HL-60 (cell line): ENCODE measurements at regions not wholly inside any gene's neighbourhood (a gene's known extent, or its start where the extent isn't known, plus 50 kb on each side); places are given as distances from the start of the nearest gene placed in this dataset.

ENCODE experiments used
- DNase-seq, 2 experiments: peaks; one replicate each; pipeline ENCODE4 v3.0.0-alpha.2; 2010 to 2020; ENCODE audit warnings: low read depth in 1 of 2, low spot score in 1 of 2
- H3K27ac ChIP-seq: fragments of 250-450 bp; sonication (Bioruptor Pico); replicated peaks from 2 replicates; pipeline ENCODE4 v1.5.1; 2020; ENCODE audit warnings: mild to moderate bottlenecking, moderate library complexity
- H3K27me3 ChIP-seq: fragments of 250-450 bp; sonication (Bioruptor Pico); 2 replicates; pipeline ENCODE4 v1.5.1; 2021; ENCODE audit warnings: mild to moderate bottlenecking, moderate library complexity; ENCODE audit not compliant: insufficient read depth, poor library complexity, severe bottlenecking
- H3K4me3 ChIP-seq: replicated peaks from 2 replicates; pipeline ENCODE4 v1.5.1; 2011; ENCODE audit warnings: mild to moderate bottlenecking, control low read depth, low read length; ENCODE audit not compliant: insufficient read depth
- CTCF ChIP-seq: IDR thresholded peaks from one replicate; pipeline ENCODE4 v1.5.1; 2011; ENCODE audit warnings: low read length, control low read depth, inconsistent platforms; ENCODE audit not compliant: insufficient read depth
- GABPA ChIP-seq: IDR thresholded peaks from 2 replicates; pipeline ENCODE4 v1.6.1; 2012; ENCODE audit warnings: low read depth
- POLR2AphosphoS5 ChIP-seq: IDR thresholded peaks from 2 replicates; pipeline ENCODE4 v1.6.1; 2012; ENCODE audit warnings: low read depth
- REST ChIP-seq: IDR thresholded peaks from 2 replicates; pipeline ENCODE4 v1.6.1; 2012; ENCODE audit warnings: low read depth; ENCODE audit not compliant: insufficient replicate concordance
- SPI1 ChIP-seq: IDR thresholded peaks from 2 replicates; pipeline ENCODE4 v1.6.1; 2012; ENCODE audit warnings: low read depth, mild to moderate bottlenecking, borderline replicate concordance

GRCh38 chr4:34851411-34851810 lies 1392.9 kb downstream of the ARAP2 start:
- no peak for DNase-seq
- TF ChIP-seq POLR2AphosphoS5: no peak
- TF ChIP-seq CTCF: no peak
- no peak for TF ChIP-seq GABPA
- TF ChIP-seq REST: no peak
- TF ChIP-seq SPI1: no peak
- no peaks in the 10 kb centered on the region for H3K27me3 ChIP-seq
- no peak overlapping the region for H3K4me3 ChIP-seq
- no peak overlapping the region for H3K27ac ChIP-seq

- H3K27ac ChIP-seq: no peak overlapping the region
- no peak for DNase-seq
- no peak overlapping the region for H3K4me3 ChIP-seq
- no peaks in the 10 kb centered on the region for H3K27me3 ChIP-seq
- TF ChIP-seq REST (no peak), SPI1 (no peak), CTCF (no peak), POLR2AphosphoS5 (no peak), GABPA (no peak)
Observed at GRCh38 chr4:34854451-34854850, 1389.9 kb downstream of the ARAP2 start.

- TF ChIP-seq POLR2AphosphoS5 (no peak), CTCF (no peak), REST (no peak), GABPA (no peak), SPI1 (no peak)
- Histone ChIP-seq H3K27ac (no peak overlapping the region), H3K4me3 (no peak overlapping the region), H3K27me3 (no peaks in the 10 kb centered on the region)
- no peak for DNase-seq
Observed at GRCh38 chr4:34861666-34862065, 1382.6 kb downstream of the ARAP2 start.
